Heart left ventricle (tissue), 13 donors: ENCODE measurements at regions not wholly inside any gene's neighbourhood (a gene's known extent, or its start where the extent isn't known, plus 50 kb on each side); places are given as distances from the start of the nearest gene placed in this dataset.

Experiments
- CTCF ChIP-seq, 12 donors: fragments of 200-600 bp; sonication (generic) in 4 of 12; IDR thresholded peaks; one replicate each; pipeline versions ENCODE4 v1.5.0 to v1.8.0; 2018 to 2022; ENCODE audit warnings: antibody characterized with exemption in 12 of 12, mild to moderate bottlenecking in 5 of 12
- POLR2A ChIP-seq, 2 donors: fragments of 450-650 bp; IDR thresholded peaks; one replicate each; pipeline ENCODE4 v1.6.1; 2017; ENCODE audit warnings: antibody characterized with exemption in 2 of 2, mild to moderate bottlenecking in 2 of 2, moderate library complexity in 2 of 2
- donor health status: ischemic (EF 13 %, LVEDD 7.1; RV severe dilation, severe dysfunction).
- donor health status: DM: no; HTN: yes; CAD: no.
- donor health status: DM: no; HTN: no; CAD: no.
- donor health status: ischemic (EF 25% LVEDD 6.9; RV normal size, moderate dysfunction).
- donor health status: ischemic (EF 25% LVEDD 5.7; RV mildly dilated, moderate dysfunction).
- donor health status: ischemic (EF 35%, LVEDD 5.7; RV mildly dilated, moderate dysfunction).
- donor health status: nonischemic (EF 11% LVEDD 7.7; RV severe dilation, severe dysfunction).
- donor health status: DM: yes; HTN: yes; CAD: no.
- donor health status: PGD.
- donor health status: ischemic (EF 29% LVEDD 5.4; RV normal size, mild dysfunction).
- donor health status: nonischemic (EF 23%, LVEDD 6.1; RV moderate dilation, normal function).

GRCh38 chr2:67564626-67565025 lies 167.5 kb downstream of the ETAA1 start:
- TF ChIP-seq POLR2A (IDR thresholded peaks at IDR 0.05) (no peak), CTCF (IDR thresholded peaks at IDR 0.05) (no peak)
